Heart left ventricle (tissue), 13 donors: ENCODE measurements at regions not wholly inside any gene's neighbourhood (a gene's known extent, or its start where the extent isn't known, plus 50 kb on each side); places are given as distances from the start of the nearest gene placed in this dataset.

ENCODE experiments used
- POLR2A ChIP-seq, 2 donors: fragments of 450-650 bp; IDR thresholded peaks; one replicate each; pipeline ENCODE4 v1.6.1; 2017; ENCODE audit warnings: antibody characterized with exemption in 2 of 2, mild to moderate bottlenecking in 2 of 2, moderate library complexity in 2 of 2
- TF ChIP-seq, protein P1 (sequence below), 12 donors: fragments of 200-600 bp; sonication (generic) in 4 of 12; IDR thresholded peaks; one replicate each; pipeline versions ENCODE4 v1.5.0 to v1.8.0; 2018 to 2022; ENCODE audit warnings: antibody characterized with exemption in 12 of 12, mild to moderate bottlenecking in 5 of 12
- donor health status: ischemic (EF 13 %, LVEDD 7.1; RV severe dilation, severe dysfunction).
- donor health status: DM: no; HTN: yes; CAD: no.
- donor health status: DM: no; HTN: no; CAD: no.
- donor health status: ischemic (EF 25% LVEDD 6.9; RV normal size, moderate dysfunction).
- donor health status: ischemic (EF 25% LVEDD 5.7; RV mildly dilated, moderate dysfunction).
- donor health status: ischemic (EF 35%, LVEDD 5.7; RV mildly dilated, moderate dysfunction).
- donor health status: nonischemic (EF 11% LVEDD 7.7; RV severe dilation, severe dysfunction).
- donor health status: DM: yes; HTN: yes; CAD: no.
- donor health status: PGD.
- donor health status: ischemic (EF 29% LVEDD 5.4; RV normal size, mild dysfunction).
- donor health status: nonischemic (EF 23%, LVEDD 6.1; RV moderate dilation, normal function).

DNA sequence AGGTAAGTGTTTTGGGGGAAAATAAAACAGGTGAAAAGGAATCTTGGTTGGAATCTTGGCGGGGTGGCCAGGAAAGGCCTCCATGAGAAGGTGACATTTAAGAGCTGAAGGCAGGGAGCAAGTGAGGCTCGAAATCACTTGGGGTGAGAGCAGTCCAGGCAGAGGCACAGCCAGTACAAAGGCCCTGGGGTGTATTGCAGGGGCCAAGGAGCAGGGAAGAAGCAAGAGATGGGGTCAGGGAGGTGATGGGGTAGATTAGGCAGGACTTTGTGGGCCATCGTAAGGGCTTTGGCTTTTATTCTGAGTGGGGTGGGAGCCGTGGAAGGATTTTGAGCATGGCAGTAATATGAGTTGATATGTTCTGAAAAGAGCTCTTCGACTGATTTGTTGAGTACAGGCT is 551.1 kb downstream of the MN1 start:
- TF ChIP-seq, protein P1, sequence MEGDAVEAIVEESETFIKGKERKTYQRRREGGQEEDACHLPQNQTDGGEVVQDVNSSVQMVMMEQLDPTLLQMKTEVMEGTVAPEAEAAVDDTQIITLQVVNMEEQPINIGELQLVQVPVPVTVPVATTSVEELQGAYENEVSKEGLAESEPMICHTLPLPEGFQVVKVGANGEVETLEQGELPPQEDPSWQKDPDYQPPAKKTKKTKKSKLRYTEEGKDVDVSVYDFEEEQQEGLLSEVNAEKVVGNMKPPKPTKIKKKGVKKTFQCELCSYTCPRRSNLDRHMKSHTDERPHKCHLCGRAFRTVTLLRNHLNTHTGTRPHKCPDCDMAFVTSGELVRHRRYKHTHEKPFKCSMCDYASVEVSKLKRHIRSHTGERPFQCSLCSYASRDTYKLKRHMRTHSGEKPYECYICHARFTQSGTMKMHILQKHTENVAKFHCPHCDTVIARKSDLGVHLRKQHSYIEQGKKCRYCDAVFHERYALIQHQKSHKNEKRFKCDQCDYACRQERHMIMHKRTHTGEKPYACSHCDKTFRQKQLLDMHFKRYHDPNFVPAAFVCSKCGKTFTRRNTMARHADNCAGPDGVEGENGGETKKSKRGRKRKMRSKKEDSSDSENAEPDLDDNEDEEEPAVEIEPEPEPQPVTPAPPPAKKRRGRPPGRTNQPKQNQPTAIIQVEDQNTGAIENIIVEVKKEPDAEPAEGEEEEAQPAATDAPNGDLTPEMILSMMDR (IDR thresholded peaks at IDR 0.05): no peak
- no peak for TF ChIP-seq POLR2A (IDR thresholded peaks at IDR 0.05)
